ENCODE measurements at regions not wholly inside any gene's neighbourhood (a gene's known extent, or its start where the extent isn't known, plus 50 kb on each side); places are given as distances from the start of the nearest gene placed in this dataset.

DNA sequence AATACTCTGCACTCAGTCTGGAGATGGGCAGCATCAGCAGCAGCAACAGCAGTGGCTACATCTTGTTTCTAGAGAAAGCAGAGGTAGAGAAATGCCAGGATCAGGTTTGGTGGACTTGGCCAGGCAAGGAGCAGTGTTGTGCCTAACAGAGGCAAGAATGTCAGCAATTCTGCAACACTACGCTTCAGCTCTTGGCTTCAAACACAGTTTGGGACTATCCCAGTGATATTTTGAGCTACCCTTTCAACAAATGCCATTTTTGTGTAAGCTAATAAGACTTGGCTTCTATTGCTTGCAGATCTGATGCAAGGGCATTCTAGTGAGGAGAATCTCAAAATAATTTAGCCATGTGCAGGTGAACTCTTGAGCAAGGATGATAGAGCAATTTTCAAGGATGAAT lies 271.3 kb downstream of the PCDH20 start (continued):
- TF ChIP-seq KDM4A (IDR thresholded peaks at IDR 0.05; ENCODE audit: low read depth, low read length, severe bottlenecking), result no peak
- TF ChIP-seq GTF2F1 (IDR thresholded peaks at IDR 0.05; ENCODE audit: borderline replicate concordance, low read depth, low read length), result no peak
- no peak for TF ChIP-seq POU5F1 (IDR thresholded peaks at IDR 0.05; ENCODE audit: low read depth, low read length)
- no peak for TF ChIP-seq JUND (IDR thresholded peaks at IDR 0.05; ENCODE audit: low read length)
- no peak for TF ChIP-seq JUN (IDR thresholded peaks at IDR 0.05; ENCODE audit: low read depth, low read length)
- TF ChIP-seq CBX5 (IDR thresholded peaks at IDR 0.05; ENCODE audit: low read depth, low read length), result no peak
